Gastroesophageal sphincter (tissue), 4 donors: ENCODE measurements at regions not wholly inside any gene's neighbourhood (a gene's known extent, or its start where the extent isn't known, plus 50 kb on each side); places are given as distances from the start of the nearest gene placed in this dataset.

ENCODE experiments used
- ATAC-seq: fragments of 150-250 bp; one replicate; pipeline ENCODE4 v1.9.1; 2016; ENCODE audit warnings: mild to moderate bottlenecking, moderate library complexity
- H3K27ac ChIP-seq, 4 donors: fragments of 200-600 bp; sonication (generic) in 3 of 4; 1 replicate in 3 of 4; 2 replicates in 1 of 4; pipeline ENCODE4 v1.5.1; 2016 to 2019
- H3K27me3 ChIP-seq: fragments of 200-600 bp; sonication (generic); one replicate; pipeline ENCODE4 v1.5.1; 2019
- H3K36me3 ChIP-seq, 2 donors: fragments of 200-600 bp; sonication (generic); one replicate each; pipeline ENCODE4 v1.5.1; 2019; ENCODE audit warnings: control low read depth in 1 of 2
- H3K4me1 ChIP-seq, 3 donors: fragments of 200-600 bp; sonication (generic); 1 replicate in 2 of 3; 2 replicates in 1 of 3; pipeline ENCODE4 v1.5.1; 2016 to 2019; ENCODE audit warnings: control low read depth in 2 of 3
- H3K4me3 ChIP-seq, 2 donors: fragments of 200-600 bp; sonication (generic); one replicate each; pipeline ENCODE4 v1.5.1; 2019; ENCODE audit warnings: mild to moderate bottlenecking in 1 of 2, moderate library complexity in 1 of 2
- H3K9me3 ChIP-seq, 3 donors: fragments of 200-600 bp; sonication (generic); one replicate each; pipeline ENCODE4 v1.5.1; 2017 to 2019; ENCODE audit warnings: control low read depth in 2 of 3
- EP300 ChIP-seq: sonication (generic); formaldehyde crosslinking; IDR thresholded peaks from one replicate; pipeline ENCODE4 v1.6.1; 2017; ENCODE audit warnings: antibody characterized with exemption, mild to moderate bottlenecking
- POLR2A ChIP-seq, 2 donors: fragments of 450-650 bp; IDR thresholded peaks; one replicate each; pipeline ENCODE4 v1.6.1; 2017; ENCODE audit warnings: antibody characterized with exemption in 2 of 2, mild to moderate bottlenecking in 2 of 2, moderate library complexity in 1 of 2
- POLR2AphosphoS5 ChIP-seq: sonication (generic); formaldehyde crosslinking; IDR thresholded peaks from one replicate; pipeline ENCODE4 v1.6.1; 2017; ENCODE audit warnings: antibody characterized with exemption
- WGBS, 2 donors: methylation state at CpG; one replicate each; pipeline ENCODE4 v1.1.5; 2018; ENCODE audit warnings: low coverage in 1 of 2; 5-methylcytosine and 5-hydroxymethylcytosine counted together
- TF ChIP-seq, protein P1 (sequence below), 4 experiments: fragments of 200-600 bp in 2 of 4; fragments of 450-650 bp in 2 of 4; sonication (generic) in 1 of 4; IDR thresholded peaks; one replicate each; pipeline ENCODE4 v1.5.1; 2017 to 2019; ENCODE audit warnings: antibody characterized with exemption in 4 of 4, mild to moderate bottlenecking in 2 of 4, moderate library complexity in 2 of 4

DNA sequence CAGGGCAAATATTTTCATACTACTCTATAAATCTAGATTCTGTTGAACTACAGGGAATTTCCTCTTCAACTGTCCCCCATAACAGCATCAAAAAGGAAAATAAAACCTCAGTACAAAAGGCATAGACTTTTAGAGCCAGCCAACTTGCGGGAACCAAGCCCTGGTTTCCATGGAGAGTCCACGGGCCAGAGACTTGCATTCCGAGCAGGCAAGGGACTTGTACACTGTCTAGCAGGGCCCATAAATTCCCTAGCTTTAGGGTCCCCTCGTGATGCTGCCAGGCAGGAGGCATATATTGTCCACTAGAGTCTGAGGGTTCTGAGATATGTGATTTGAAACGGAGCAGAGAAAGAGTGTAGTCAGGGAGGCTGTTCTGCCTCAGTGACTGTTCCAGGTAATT, 153.1 kb upstream of the SLC14A2 start:
- TF ChIP-seq, protein P1, sequence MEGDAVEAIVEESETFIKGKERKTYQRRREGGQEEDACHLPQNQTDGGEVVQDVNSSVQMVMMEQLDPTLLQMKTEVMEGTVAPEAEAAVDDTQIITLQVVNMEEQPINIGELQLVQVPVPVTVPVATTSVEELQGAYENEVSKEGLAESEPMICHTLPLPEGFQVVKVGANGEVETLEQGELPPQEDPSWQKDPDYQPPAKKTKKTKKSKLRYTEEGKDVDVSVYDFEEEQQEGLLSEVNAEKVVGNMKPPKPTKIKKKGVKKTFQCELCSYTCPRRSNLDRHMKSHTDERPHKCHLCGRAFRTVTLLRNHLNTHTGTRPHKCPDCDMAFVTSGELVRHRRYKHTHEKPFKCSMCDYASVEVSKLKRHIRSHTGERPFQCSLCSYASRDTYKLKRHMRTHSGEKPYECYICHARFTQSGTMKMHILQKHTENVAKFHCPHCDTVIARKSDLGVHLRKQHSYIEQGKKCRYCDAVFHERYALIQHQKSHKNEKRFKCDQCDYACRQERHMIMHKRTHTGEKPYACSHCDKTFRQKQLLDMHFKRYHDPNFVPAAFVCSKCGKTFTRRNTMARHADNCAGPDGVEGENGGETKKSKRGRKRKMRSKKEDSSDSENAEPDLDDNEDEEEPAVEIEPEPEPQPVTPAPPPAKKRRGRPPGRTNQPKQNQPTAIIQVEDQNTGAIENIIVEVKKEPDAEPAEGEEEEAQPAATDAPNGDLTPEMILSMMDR (IDR thresholded peaks at IDR 0.05): no peak
- TF ChIP-seq POLR2AphosphoS5: no peak
- TF ChIP-seq POLR2A (IDR thresholded peaks at IDR 0.05): no peak
- no peak for TF ChIP-seq EP300
- 89 to 100% methylated on average over 1 to 5 of the region's 5 CpGs for WGBS, 2 donors
- Histone ChIP-seq H3K27me3 (no peaks in the 10 kb centered on the region), H3K36me3 (no peaks in the 10 kb centered on the region), H3K9me3 (no peaks in the 10 kb centered on the region), H3K27ac (no peak overlapping the region), H3K4me1 (peaks cover 0 to 17% (median 0%) of the 10 kb centered on the region in 3 donors), H3K4me3 (no peak overlapping the region)
- ATAC-seq: no peak

DNA sequence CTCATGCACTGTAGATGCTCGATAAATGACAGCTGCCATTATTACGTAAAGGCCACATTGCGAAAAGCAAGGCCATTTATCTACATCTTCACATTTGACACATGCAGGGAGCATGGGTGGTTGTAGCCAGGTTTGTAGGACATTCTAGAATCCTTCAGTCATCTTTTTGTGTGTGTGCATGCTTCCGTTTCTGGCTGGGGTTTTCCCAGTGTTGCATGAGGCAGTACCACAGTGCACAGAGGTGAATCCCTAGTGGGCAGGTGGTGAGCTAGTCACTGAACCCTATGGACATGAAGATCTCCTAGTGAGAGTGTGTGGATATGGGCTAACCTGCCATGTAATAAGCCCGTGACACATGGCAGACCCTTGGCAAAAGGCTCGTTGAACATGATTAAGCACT, 151.8 kb upstream of the SLC14A2 start:
- H3K4me1 ChIP-seq: peaks cover 0 to 4% (median 0%) of the 10 kb centered on the region in 3 donors
- no peak overlapping the region for H3K4me3 ChIP-seq
- TF ChIP-seq, protein P1 (IDR thresholded peaks at IDR 0.05): no peak
- no peak for TF ChIP-seq POLR2A (IDR thresholded peaks at IDR 0.05)
- TF ChIP-seq EP300: no peak
- TF ChIP-seq POLR2AphosphoS5: no peak
- WGBS, 2 donors: 96 to 100% methylated on average over 2 to 5 of the region's 6 CpGs
- no peaks in the 10 kb centered on the region for H3K9me3 ChIP-seq
- H3K36me3 ChIP-seq: no peaks in the 10 kb centered on the region
- ATAC-seq: no peak
- no peaks in the 10 kb centered on the region for H3K27me3 ChIP-seq
- no peak overlapping the region for H3K27ac ChIP-seq

DNA sequence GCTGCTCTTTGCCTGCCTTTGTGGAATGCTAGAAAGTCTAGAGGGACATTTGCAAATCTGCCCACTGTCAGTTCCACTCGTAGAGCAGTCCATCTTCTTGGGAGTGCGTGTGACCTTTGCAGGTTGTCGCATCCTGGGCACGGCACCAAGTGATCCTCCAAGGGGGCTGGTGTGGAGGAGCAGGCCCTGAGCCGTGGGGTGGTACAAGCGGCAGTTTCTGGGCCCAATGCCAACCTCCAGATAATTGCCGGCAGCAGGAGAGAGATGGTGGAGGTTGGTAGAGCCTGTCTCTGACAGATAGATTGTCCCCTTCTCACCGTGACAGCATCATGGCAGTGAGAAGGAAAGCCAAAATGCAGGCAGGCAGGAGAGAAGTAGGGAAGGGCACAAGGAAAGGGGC, 150.7 kb upstream of the SLC14A2 start:
- H3K36me3 ChIP-seq: no peaks in the 10 kb centered on the region
- WGBS, 2 donors: 37 to 60% methylated on average over 1 to 5 of the region's 8 CpGs
- no peak overlapping the region for H3K27ac ChIP-seq
- TF ChIP-seq POLR2A (IDR thresholded peaks at IDR 0.05) (no peak), POLR2AphosphoS5 (no peak), EP300 (no peak)
- TF ChIP-seq, protein P1 (IDR thresholded peaks at IDR 0.05): no peak
- H3K4me3 ChIP-seq: no peak overlapping the region
- no peak for ATAC-seq
- no peaks in the 10 kb centered on the region for H3K9me3 ChIP-seq
- peaks cover 0 to 3% (median 0%) of the 10 kb centered on the region in 3 donors for H3K4me1 ChIP-seq
- H3K27me3 ChIP-seq: no peaks in the 10 kb centered on the region

DNA sequence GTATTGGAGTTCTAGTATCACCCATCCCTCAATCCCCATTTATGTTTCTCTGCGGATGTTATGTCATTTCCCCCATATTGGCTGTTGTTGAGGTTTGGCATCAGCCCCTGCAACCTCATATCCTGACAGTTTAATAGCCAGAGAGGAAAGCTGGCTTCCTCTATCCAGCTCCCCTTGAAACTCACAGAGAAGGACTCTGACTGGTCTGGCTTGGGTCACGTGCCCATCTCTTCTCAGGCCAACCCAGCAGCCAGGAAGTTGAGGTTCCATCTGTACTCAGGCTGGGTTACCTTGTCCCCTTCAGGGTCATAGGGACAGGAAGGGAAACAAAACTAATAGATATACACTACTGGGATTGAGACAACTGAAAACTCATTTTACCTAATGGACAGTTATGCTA, 148.0 kb upstream of the SLC14A2 start:
- ATAC-seq: peak; percentile 43
- no peak for TF ChIP-seq POLR2AphosphoS5
- TF ChIP-seq EP300: no peak
- H3K4me3 ChIP-seq: no peak overlapping the region

DNA sequence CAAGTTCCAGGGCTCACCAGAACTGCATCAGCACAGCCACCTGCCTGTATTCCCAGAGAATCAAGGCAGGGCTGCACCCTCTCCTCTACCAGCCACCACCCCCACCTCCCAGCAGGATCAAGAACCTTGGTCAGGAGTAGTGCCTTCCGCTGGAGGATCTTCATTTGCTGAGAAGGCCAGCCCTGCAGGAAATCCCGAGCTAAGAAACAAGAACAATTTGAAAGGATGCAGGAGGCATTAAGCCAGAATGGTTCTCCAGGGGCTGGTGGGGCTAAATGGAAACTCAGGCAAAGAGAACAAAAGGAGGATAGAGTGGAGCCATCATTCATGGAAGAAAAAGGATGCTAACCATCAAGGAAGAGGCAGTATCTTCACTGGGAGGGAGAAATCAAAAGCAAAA, 147.3 kb upstream of the SLC14A2 start:
- no peak for TF ChIP-seq EP300
- no peak for TF ChIP-seq POLR2AphosphoS5
- TF ChIP-seq, protein P1 (IDR thresholded peaks at IDR 0.05): no peak
- TF ChIP-seq POLR2A (IDR thresholded peaks at IDR 0.05): no peak
- no peak overlapping the region for H3K27ac ChIP-seq
- H3K9me3 ChIP-seq: no peaks in the 10 kb centered on the region
- 20% methylated on average over 1 of the region's 2 CpGs; no CpG with 5 or more reads in 1 of the 2 donors for WGBS, 2 donors
- no peaks in the 10 kb centered on the region for H3K36me3 ChIP-seq
- H3K4me3 ChIP-seq: no peak overlapping the region
- H3K27me3 ChIP-seq: no peaks in the 10 kb centered on the region
- ATAC-seq: no peak
- H3K4me1 ChIP-seq: peaks cover 0 to 3% (median 0%) of the 10 kb centered on the region in 3 donors

More for the DNA sequence above, 148.0 kb upstream of the SLC14A2 start:
- H3K4me1 ChIP-seq: peaks cover 0 to 3% (median 0%) of the 10 kb centered on the region in 3 donors
- no peak overlapping the region for H3K27ac ChIP-seq
- H3K36me3 ChIP-seq: no peaks in the 10 kb centered on the region
- H3K27me3 ChIP-seq: no peaks in the 10 kb centered on the region
- H3K9me3 ChIP-seq: no peaks in the 10 kb centered on the region
- 70 to 100% methylated on average over 1 of the region's 2 CpGs for WGBS, 2 donors
